Breast epithelium (tissue), 3 donors: ENCODE measurements at regions not wholly inside any gene's neighbourhood (a gene's known extent, or its start where the extent isn't known, plus 50 kb on each side); places are given as distances from the start of the nearest gene placed in this dataset.
"Not testable (repeated sequence)": the region's sequence is repeated elsewhere in the genome, so short reads cannot be mapped to it uniquely, and the experiment has no call there.

Experiments
- POLR2A ChIP-seq: fragments of 450-650 bp; IDR thresholded peaks from one replicate; pipeline ENCODE4 v1.6.1; 2016; ENCODE audit warnings: antibody characterized with exemption, mild to moderate bottlenecking, moderate library complexity
- POLR2AphosphoS5 ChIP-seq, 3 donors: sonication (generic); formaldehyde crosslinking; IDR thresholded peaks; one replicate each; pipeline ENCODE4 v1.6.1; 2017; ENCODE audit warnings: antibody characterized with exemption in 3 of 3
- TF ChIP-seq, protein P1 (sequence below), 3 donors: fragments of 450-650 bp; IDR thresholded peaks; one replicate each; pipeline ENCODE4 v1.5.1; 2016 to 2017; ENCODE audit warnings: antibody characterized with exemption in 3 of 3, mild to moderate bottlenecking in 3 of 3, moderate library complexity in 3 of 3

DNA sequence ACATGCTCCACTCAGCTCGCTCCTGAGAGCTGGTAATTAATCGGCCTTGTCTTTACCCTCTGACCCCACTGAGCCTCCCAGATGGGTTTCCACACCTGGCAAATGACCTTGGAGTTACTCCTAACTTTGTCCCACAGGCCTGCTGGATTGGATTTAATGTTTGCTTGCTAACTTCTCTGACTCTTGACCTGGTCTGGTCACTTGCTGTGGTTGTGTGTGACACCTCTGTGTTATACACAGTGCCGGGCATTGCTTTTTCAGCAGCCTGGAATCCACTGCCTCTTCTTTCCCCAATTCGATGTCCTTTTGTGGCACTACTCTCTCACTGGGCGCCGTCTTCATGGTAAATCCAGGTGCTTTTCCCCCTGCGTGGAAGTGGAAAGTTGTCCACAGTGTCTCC, 145.8 kb upstream of the PLGLB2 start:
- TF ChIP-seq, protein P1, sequence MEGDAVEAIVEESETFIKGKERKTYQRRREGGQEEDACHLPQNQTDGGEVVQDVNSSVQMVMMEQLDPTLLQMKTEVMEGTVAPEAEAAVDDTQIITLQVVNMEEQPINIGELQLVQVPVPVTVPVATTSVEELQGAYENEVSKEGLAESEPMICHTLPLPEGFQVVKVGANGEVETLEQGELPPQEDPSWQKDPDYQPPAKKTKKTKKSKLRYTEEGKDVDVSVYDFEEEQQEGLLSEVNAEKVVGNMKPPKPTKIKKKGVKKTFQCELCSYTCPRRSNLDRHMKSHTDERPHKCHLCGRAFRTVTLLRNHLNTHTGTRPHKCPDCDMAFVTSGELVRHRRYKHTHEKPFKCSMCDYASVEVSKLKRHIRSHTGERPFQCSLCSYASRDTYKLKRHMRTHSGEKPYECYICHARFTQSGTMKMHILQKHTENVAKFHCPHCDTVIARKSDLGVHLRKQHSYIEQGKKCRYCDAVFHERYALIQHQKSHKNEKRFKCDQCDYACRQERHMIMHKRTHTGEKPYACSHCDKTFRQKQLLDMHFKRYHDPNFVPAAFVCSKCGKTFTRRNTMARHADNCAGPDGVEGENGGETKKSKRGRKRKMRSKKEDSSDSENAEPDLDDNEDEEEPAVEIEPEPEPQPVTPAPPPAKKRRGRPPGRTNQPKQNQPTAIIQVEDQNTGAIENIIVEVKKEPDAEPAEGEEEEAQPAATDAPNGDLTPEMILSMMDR (IDR thresholded peaks at IDR 0.05) = not testable (repeated sequence)
- not testable (repeated sequence) for TF ChIP-seq POLR2A; POLR2AphosphoS5 (IDR thresholded peaks at IDR 0.05)
